Tibial artery (tissue), 4 donors: ENCODE measurements at regions not wholly inside any gene's neighbourhood (a gene's known extent, or its start where the extent isn't known, plus 50 kb on each side); places are given as distances from the start of the nearest gene placed in this dataset.

ENCODE experiments used
- DNase-seq, 2 donors: peaks; one replicate each; pipeline ENCODE4 v3.0.0-alpha.2; 2019
- H3K27ac ChIP-seq, 2 donors: fragments of 200-600 bp; sonication (generic) in 1 of 2; 1 replicate in 1 of 2; 2 replicates in 1 of 2; pipeline ENCODE4 v1.5.1; 2018 to 2019; ENCODE audit warnings: mild to moderate bottlenecking in 1 of 2
- H3K27me3 ChIP-seq, 2 donors: fragments of 200-600 bp; sonication (generic) in 1 of 2; one replicate each; pipeline versions ENCODE4 v1.5.1 to v1.6.0; 2016 to 2019
- H3K36me3 ChIP-seq, 3 donors: fragments of 200-600 bp; sonication (generic) in 2 of 3; one replicate each; pipeline ENCODE4 v1.5.1; 2016 to 2019; ENCODE audit warnings: mild to moderate bottlenecking in 2 of 3
- H3K4me1 ChIP-seq, 4 donors: fragments of 200-600 bp; sonication (generic) in 2 of 4; 1 replicate in 3 of 4; 2 replicates in 1 of 4; pipeline ENCODE4 v1.5.1; 2016 to 2019
- H3K4me3 ChIP-seq, 2 donors: fragments of 200-600 bp; sonication (generic) in 1 of 2; 1 replicate in 1 of 2; 2 replicates in 1 of 2; pipeline ENCODE4 v1.5.1; 2018 to 2019; ENCODE audit warnings: mild to moderate bottlenecking in 2 of 2
- H3K9me3 ChIP-seq, 3 donors: fragments of 200-600 bp; sonication (generic) in 1 of 3; one replicate each; pipeline ENCODE4 v1.5.1; 2016 to 2019
- CTCF ChIP-seq, 2 experiments: fragments of 200-600 bp in 1 of 2; fragments of 450-650 bp in 1 of 2; IDR thresholded peaks; one replicate each; pipeline ENCODE4 v1.5.1; 2017 to 2019; ENCODE audit warnings: antibody characterized with exemption in 2 of 2, mild to moderate bottlenecking in 1 of 2, moderate library complexity in 1 of 2
- intact Hi-C: fragments of 100-400 bp; cut with DNase I; formaldehyde crosslinking; loops from one replicate; pipeline ENCODE4 v1.15.0; 2023; ENCODE audit warnings: low total_unique reads

GRCh38 chr3:110955301-110955880, 116.2 kb upstream of the NECTIN3 start:
- no peak overlapping the region for H3K27ac ChIP-seq
- peaks cover 0 to 6% (median 0%) of the 10 kb centered on the region in 3 donors for H3K9me3 ChIP-seq
- intact Hi-C loops, result no loop called here
- no peaks in the 10 kb centered on the region for H3K36me3 ChIP-seq
- H3K4me1 ChIP-seq, result no peaks in the 10 kb centered on the region
- DNase-seq, result no peak
- H3K27me3 ChIP-seq, result no peaks in the 10 kb centered on the region
- H3K4me3 ChIP-seq, result no peak overlapping the region
- TF ChIP-seq CTCF (IDR thresholded peaks at IDR 0.05), result no peak

GRCh38 chr3:110956081-110956480, 115.5 kb upstream of the NECTIN3 start:
- intact Hi-C loops, result no loop called here
- Histone ChIP-seq H3K9me3 (no peaks in the 10 kb centered on the region), H3K36me3 (no peaks in the 10 kb centered on the region), H3K27ac (no peak overlapping the region), H3K27me3 (no peaks in the 10 kb centered on the region), H3K4me1 (no peaks in the 10 kb centered on the region), H3K4me3 (no peak overlapping the region)
- DNase-seq, result no peak
- no peak for TF ChIP-seq CTCF (IDR thresholded peaks at IDR 0.05)

- H3K36me3 ChIP-seq, result no peaks in the 10 kb centered on the region
- no peaks in the 10 kb centered on the region for H3K27me3 ChIP-seq
- DNase-seq, result no peak
- no peak overlapping the region for H3K4me3 ChIP-seq
- intact Hi-C loops, result no loop called here
- H3K9me3 ChIP-seq, result no peaks in the 10 kb centered on the region
- H3K27ac ChIP-seq, result no peak overlapping the region
- TF ChIP-seq CTCF (IDR thresholded peaks at IDR 0.05), result no peak
- no peaks in the 10 kb centered on the region for H3K4me1 ChIP-seq
Measured at GRCh38 chr3:110957247-110958025, 114.2 kb upstream of the NECTIN3 start.

GRCh38 chr3:110958313-110959147, 113.1 kb upstream of the NECTIN3 start:
- H3K4me3 ChIP-seq, result no peak overlapping the region
- DNase-seq, result no peak
- H3K9me3 ChIP-seq, result no peaks in the 10 kb centered on the region
- intact Hi-C loops, result no loop called here
- no peak for TF ChIP-seq CTCF (IDR thresholded peaks at IDR 0.05)
- H3K36me3 ChIP-seq, result no peaks in the 10 kb centered on the region
- no peak overlapping the region for H3K27ac ChIP-seq
- no peaks in the 10 kb centered on the region for H3K27me3 ChIP-seq
- H3K4me1 ChIP-seq, result no peaks in the 10 kb centered on the region

GRCh38 chr3:110965976-110966375, 105.6 kb upstream of the NECTIN3 start:
- DNase-seq, result no peak
- Histone ChIP-seq H3K9me3 (peaks cover 3 to 17% (median 13%) of the 10 kb centered on the region in 3 donors), H3K27ac (no peak overlapping the region), H3K27me3 (no peaks in the 10 kb centered on the region), H3K4me1 (no peaks in the 10 kb centered on the region), H3K36me3 (no peaks in the 10 kb centered on the region), H3K4me3 (no peak overlapping the region)
- intact Hi-C loops, result no loop called here
- TF ChIP-seq CTCF (IDR thresholded peaks at IDR 0.05), result no peak
